Activated T-cell treated with anti-CD3 and anti-CD28 coated beads, Interleukin-2, amount 50 U/mL, for 72 hours (primary cell): ENCODE measurements at regions not wholly inside any gene's neighbourhood (a gene's known extent, or its start where the extent isn't known, plus 50 kb on each side); places are given as distances from the start of the nearest gene placed in this dataset.
A peak's percentile ranks its signal among the peaks of the same experiment; 100 is the strongest.

ENCODE experiments used
- ATAC-seq, 2 donors: fragments of 150-1000 bp; cut with Tn5 transposase; replicated peaks in 1 of 2; 2 replicates each; pipeline ENCODE4 v1.10.0; 2021; ENCODE audit warnings: moderate library complexity in 2 of 2, mild to moderate bottlenecking in 1 of 2
- DNase-seq, 2 donors: peaks; one replicate each; pipeline ENCODE4 v3.0.0; 2021 to 2022; ENCODE audit warnings: mixed read lengths in 1 of 2
- H3K27ac Mint-ChIP-seq: one replicate; pipeline ENCODE4 v1.8.0; 2022; ENCODE audit warnings: mild to moderate bottlenecking, moderate library complexity, mixed read lengths
- H3K27me3 Mint-ChIP-seq: one replicate; pipeline ENCODE4 v1.8.0; 2022; ENCODE audit warnings: low read depth, mixed read lengths
- H3K36me3 Mint-ChIP-seq, 2 donors: one replicate each; pipeline ENCODE4 v1.8.0; 2022; ENCODE audit warnings: mixed read lengths in 2 of 2, mild to moderate bottlenecking in 1 of 2; ENCODE audit not compliant: insufficient read depth in 2 of 2
- H3K4me1 Mint-ChIP-seq: one replicate; pipeline ENCODE4 v1.8.0; 2022; ENCODE audit warnings: low read depth, mixed read lengths
- H3K4me3 Mint-ChIP-seq, 2 donors: one replicate each; pipeline ENCODE4 v1.8.0; 2022; ENCODE audit warnings: mild to moderate bottlenecking in 2 of 2, mixed read lengths in 2 of 2, moderate library complexity in 2 of 2
- H3K9me3 Mint-ChIP-seq, 2 donors: one replicate each; pipeline ENCODE4 v1.8.0; 2022; ENCODE audit warnings: mixed read lengths in 2 of 2

- ATAC-seq, result no peak
- Mint-ChIP-seq H3K4me1 (no peaks in the 10 kb centered on the region), H3K36me3 (no peaks in the 10 kb centered on the region), H3K9me3 (no peaks in the 10 kb centered on the region), H3K27ac (no peak overlapping the region), H3K4me3 (no peak overlapping the region), H3K27me3 (peaks cover 14% of the 10 kb centered on the region)
- no peak for DNase-seq
Observed at GRCh38 chr3:118828351-118828750, 206.3 kb downstream of the IGSF11 start.

- H3K4me1 Mint-ChIP-seq, result no peaks in the 10 kb centered on the region
Observed at GRCh38 chr3:118833075-118833474, 201.6 kb downstream of the IGSF11 start.

GRCh38 chr3:118838871-118839270 lies 195.8 kb downstream of the IGSF11 start:
- ATAC-seq, result no peak
- Mint-ChIP-seq H3K27me3 (no peaks in the 10 kb centered on the region), H3K36me3 (peaks cover 9 to 12% of the 10 kb centered on the region in 2 donors), H3K9me3 (peaks cover 7 to 18% of the 10 kb centered on the region in 2 donors), H3K4me3 (no peak overlapping the region), H3K4me1 (no peaks in the 10 kb centered on the region), H3K27ac (no peak overlapping the region)
- no peak for DNase-seq

More at GRCh38 chr3:118833075-118833474, 201.6 kb downstream of the IGSF11 start:
- Mint-ChIP-seq H3K9me3 (peaks cover under 1 to 2% of the 10 kb centered on the region in 2 donors), H3K27me3 (no peaks in the 10 kb centered on the region), H3K36me3 (no peaks in the 10 kb centered on the region), H3K4me3 (no peak overlapping the region), H3K27ac (no peak overlapping the region)
- no peak for ATAC-seq
- no peak for DNase-seq

- no peak overlapping the region for H3K4me3 Mint-ChIP-seq
- no peak overlapping the region for H3K27ac Mint-ChIP-seq
- peaks cover 7 to 16% of the 10 kb centered on the region in 2 donors for H3K9me3 Mint-ChIP-seq
- no peak for ATAC-seq
- peaks cover 9 to 12% of the 10 kb centered on the region in 2 donors for H3K36me3 Mint-ChIP-seq
- no peaks in the 10 kb centered on the region for H3K27me3 Mint-ChIP-seq
- H3K4me1 Mint-ChIP-seq, result no peaks in the 10 kb centered on the region
- peak in 1 of 2 donors; percentile 9 for DNase-seq
Observed at GRCh38 chr3:118842147-118842863, 192.3 kb downstream of the IGSF11 start.

GRCh38 chr3:118846176-118846575 lies 188.5 kb downstream of the IGSF11 start:
- peaks cover 1 to 7% of the 10 kb centered on the region in 2 donors for H3K9me3 Mint-ChIP-seq
- DNase-seq (no peak), ATAC-seq (no peak)
- H3K4me3 Mint-ChIP-seq, result no peak overlapping the region
- H3K27me3 Mint-ChIP-seq, result no peaks in the 10 kb centered on the region
- H3K4me1 Mint-ChIP-seq, result no peaks in the 10 kb centered on the region
- peaks cover 7% of the 10 kb centered on the region in 2 donors for H3K36me3 Mint-ChIP-seq
- no peak overlapping the region for H3K27ac Mint-ChIP-seq
